Tibial nerve (tissue), 4 donors: ENCODE measurements at regions not wholly inside any gene's neighbourhood (a gene's known extent, or its start where the extent isn't known, plus 50 kb on each side); places are given as distances from the start of the nearest gene placed in this dataset.

Experiments
- EP300 ChIP-seq, 2 donors: sonication (generic); formaldehyde crosslinking; IDR thresholded peaks; one replicate each; pipeline ENCODE4 v1.6.1; 2017; ENCODE audit warnings: antibody characterized with exemption in 2 of 2, mild to moderate bottlenecking in 1 of 2
- POLR2A ChIP-seq, 2 donors: fragments of 450-650 bp; IDR thresholded peaks; one replicate each; pipeline ENCODE4 v1.6.1; 2017; ENCODE audit warnings: antibody characterized with exemption in 2 of 2, mild to moderate bottlenecking in 2 of 2, moderate library complexity in 2 of 2
- TF ChIP-seq, protein P1 (sequence below), 5 experiments: fragments of 200-600 bp in 3 of 5; fragments of 450-650 bp in 2 of 5; sonication (generic) in 3 of 5; IDR thresholded peaks; one replicate each; pipeline ENCODE4 v1.5.1; 2016 to 2019; ENCODE audit warnings: antibody characterized with exemption in 5 of 5, mild to moderate bottlenecking in 3 of 5, moderate library complexity in 2 of 5

DNA sequence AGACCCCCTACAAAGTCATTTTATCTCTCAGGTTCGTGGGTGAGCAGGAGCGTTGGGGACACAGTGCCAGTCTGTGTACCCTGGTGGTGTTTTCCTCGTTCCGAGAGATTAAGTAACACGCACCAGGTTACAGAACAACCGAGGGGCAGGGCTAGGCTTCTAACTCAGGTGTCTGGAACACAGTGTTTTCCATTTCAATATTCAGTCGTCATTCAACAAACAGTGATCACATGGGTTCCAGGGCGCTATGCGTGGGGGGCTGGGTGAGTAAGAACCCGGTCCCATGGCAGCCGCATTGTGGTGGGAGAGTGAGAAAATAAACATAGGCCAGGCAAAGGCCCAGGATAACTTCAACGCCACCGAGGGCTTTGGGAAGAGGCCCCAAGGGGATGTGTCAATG, 55.9 kb upstream of the RNU6ATAC start:
- TF ChIP-seq, protein P1, sequence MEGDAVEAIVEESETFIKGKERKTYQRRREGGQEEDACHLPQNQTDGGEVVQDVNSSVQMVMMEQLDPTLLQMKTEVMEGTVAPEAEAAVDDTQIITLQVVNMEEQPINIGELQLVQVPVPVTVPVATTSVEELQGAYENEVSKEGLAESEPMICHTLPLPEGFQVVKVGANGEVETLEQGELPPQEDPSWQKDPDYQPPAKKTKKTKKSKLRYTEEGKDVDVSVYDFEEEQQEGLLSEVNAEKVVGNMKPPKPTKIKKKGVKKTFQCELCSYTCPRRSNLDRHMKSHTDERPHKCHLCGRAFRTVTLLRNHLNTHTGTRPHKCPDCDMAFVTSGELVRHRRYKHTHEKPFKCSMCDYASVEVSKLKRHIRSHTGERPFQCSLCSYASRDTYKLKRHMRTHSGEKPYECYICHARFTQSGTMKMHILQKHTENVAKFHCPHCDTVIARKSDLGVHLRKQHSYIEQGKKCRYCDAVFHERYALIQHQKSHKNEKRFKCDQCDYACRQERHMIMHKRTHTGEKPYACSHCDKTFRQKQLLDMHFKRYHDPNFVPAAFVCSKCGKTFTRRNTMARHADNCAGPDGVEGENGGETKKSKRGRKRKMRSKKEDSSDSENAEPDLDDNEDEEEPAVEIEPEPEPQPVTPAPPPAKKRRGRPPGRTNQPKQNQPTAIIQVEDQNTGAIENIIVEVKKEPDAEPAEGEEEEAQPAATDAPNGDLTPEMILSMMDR (IDR thresholded peaks at IDR 0.05): no peak
- no peak for TF ChIP-seq EP300 (IDR thresholded peaks at IDR 0.05)
- no peak for TF ChIP-seq POLR2A (IDR thresholded peaks at IDR 0.05)
